ENCODE measurements at regions not wholly inside any gene's neighbourhood (a gene's known extent, or its start where the extent isn't known, plus 50 kb on each side); places are given as distances from the start of the nearest gene placed in this dataset.

DNA sequence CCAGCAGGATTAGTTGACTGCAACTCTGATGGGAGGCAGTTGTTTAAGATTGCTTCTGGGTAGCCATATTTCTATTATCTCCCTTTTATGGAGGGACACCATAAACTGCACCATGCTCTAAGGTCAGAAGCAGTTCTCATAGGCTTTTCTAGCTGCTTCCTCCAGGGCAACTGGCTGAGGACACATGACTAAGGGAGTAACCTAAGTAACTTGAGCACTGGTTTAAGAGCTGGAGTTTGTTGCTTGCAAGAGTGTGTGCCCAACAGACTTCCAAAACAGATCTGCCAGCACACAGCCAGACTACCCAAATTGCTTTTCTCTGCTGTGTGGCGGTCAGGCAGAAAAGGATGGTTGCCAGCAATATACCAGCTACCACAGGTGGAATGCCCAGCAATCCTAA, 111.2 kb upstream of the LHX8 start:
- Histone ChIP-seq H3K4me1 (ENCODE audit: control insufficient read depth in 1 of 2, insufficient read depth in 2 of 2, low read length in 2 of 2) (no peaks in the 10 kb centered on the region), H3K4me3 (replicated peaks in 1 of 2; ENCODE audit: low read depth in 1 of 2, low read length in 2 of 2) (no peak overlapping the region), H4K20me1 (ENCODE audit: insufficient read depth) (no peaks in the 10 kb centered on the region), H3K36me3 (ENCODE audit: control insufficient read depth in 1 of 2, insufficient read depth in 2 of 2, low read length in 2 of 2) (no peaks in the 10 kb centered on the region), H2AFZ (ENCODE audit: low read depth, low read length, poor library complexity, severe bottlenecking) (no peak overlapping the region), H3K9me2 (ENCODE audit: insufficient read depth) (no peaks in the 10 kb centered on the region), H3K9me3 (ENCODE audit: control insufficient read depth in 1 of 2, insufficient read depth in 1 of 2, low read depth in 1 of 2, low read length in 2 of 2) (no peaks in the 10 kb centered on the region), H3K27ac (ENCODE audit: low read depth, low read length) (no peak overlapping the region), H3K79me2 (ENCODE audit: insufficient read depth, low read length) (no peaks in the 10 kb centered on the region), H3K9ac (ENCODE audit: low read length) (no peak overlapping the region), H3K27me3 (ENCODE audit: insufficient read depth, low read length) (peaks cover 6% of the 10 kb centered on the region; the same call in 1 of the 2 replicates), H3K4me2 (ENCODE audit: low read length) (no peak overlapping the region)
- intact Hi-C loops (cut with micrococcal nuclease) = no loop called here
- no peak for TF ChIP-seq SIN3A (IDR thresholded peaks at IDR 0.05; ENCODE audit: low read depth)
- TF ChIP-seq SRF (IDR thresholded peaks at IDR 0.05; ENCODE audit: low read depth) = no peak
- TF ChIP-seq POLR2A (IDR thresholded peaks at IDR 0.05; ENCODE audit: borderline replicate concordance, extremely low read depth, insufficient read depth, insufficient read length) = no peak
- no peak for TF ChIP-seq POLR2AphosphoS5 (IDR thresholded peaks at IDR 0.05; ENCODE audit: low read depth, low read length)
- no peak for TF ChIP-seq YY1 (IDR thresholded peaks at IDR 0.05; ENCODE audit: extremely low read depth, insufficient replicate concordance, low read depth, low read length)
- no peak for TF ChIP-seq RAD21 (IDR thresholded peaks at IDR 0.05; ENCODE audit: low read depth)
- TF ChIP-seq, protein P1, sequence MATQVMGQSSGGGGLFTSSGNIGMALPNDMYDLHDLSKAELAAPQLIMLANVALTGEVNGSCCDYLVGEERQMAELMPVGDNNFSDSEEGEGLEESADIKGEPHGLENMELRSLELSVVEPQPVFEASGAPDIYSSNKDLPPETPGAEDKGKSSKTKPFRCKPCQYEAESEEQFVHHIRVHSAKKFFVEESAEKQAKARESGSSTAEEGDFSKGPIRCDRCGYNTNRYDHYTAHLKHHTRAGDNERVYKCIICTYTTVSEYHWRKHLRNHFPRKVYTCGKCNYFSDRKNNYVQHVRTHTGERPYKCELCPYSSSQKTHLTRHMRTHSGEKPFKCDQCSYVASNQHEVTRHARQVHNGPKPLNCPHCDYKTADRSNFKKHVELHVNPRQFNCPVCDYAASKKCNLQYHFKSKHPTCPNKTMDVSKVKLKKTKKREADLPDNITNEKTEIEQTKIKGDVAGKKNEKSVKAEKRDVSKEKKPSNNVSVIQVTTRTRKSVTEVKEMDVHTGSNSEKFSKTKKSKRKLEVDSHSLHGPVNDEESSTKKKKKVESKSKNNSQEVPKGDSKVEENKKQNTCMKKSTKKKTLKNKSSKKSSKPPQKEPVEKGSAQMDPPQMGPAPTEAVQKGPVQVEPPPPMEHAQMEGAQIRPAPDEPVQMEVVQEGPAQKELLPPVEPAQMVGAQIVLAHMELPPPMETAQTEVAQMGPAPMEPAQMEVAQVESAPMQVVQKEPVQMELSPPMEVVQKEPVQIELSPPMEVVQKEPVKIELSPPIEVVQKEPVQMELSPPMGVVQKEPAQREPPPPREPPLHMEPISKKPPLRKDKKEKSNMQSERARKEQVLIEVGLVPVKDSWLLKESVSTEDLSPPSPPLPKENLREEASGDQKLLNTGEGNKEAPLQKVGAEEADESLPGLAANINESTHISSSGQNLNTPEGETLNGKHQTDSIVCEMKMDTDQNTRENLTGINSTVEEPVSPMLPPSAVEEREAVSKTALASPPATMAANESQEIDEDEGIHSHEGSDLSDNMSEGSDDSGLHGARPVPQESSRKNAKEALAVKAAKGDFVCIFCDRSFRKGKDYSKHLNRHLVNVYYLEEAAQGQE (IDR thresholded peaks at IDR 0.05; ENCODE audit: low read depth) = no peak
- TF ChIP-seq CBX3 (IDR thresholded peaks at IDR 0.05; ENCODE audit: low read depth) = no peak
- TF ChIP-seq EGR1 (IDR thresholded peaks at IDR 0.05; ENCODE audit: low read depth) = no peak
- TF ChIP-seq, protein P2, sequence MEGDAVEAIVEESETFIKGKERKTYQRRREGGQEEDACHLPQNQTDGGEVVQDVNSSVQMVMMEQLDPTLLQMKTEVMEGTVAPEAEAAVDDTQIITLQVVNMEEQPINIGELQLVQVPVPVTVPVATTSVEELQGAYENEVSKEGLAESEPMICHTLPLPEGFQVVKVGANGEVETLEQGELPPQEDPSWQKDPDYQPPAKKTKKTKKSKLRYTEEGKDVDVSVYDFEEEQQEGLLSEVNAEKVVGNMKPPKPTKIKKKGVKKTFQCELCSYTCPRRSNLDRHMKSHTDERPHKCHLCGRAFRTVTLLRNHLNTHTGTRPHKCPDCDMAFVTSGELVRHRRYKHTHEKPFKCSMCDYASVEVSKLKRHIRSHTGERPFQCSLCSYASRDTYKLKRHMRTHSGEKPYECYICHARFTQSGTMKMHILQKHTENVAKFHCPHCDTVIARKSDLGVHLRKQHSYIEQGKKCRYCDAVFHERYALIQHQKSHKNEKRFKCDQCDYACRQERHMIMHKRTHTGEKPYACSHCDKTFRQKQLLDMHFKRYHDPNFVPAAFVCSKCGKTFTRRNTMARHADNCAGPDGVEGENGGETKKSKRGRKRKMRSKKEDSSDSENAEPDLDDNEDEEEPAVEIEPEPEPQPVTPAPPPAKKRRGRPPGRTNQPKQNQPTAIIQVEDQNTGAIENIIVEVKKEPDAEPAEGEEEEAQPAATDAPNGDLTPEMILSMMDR (IDR thresholded peaks at IDR 0.05 in 2 of 3, conservative IDR thresholded peaks at IDR 0.05 in 1 of 3; ENCODE audit: borderline replicate concordance in 1 of 3, insufficient read depth in 1 of 3, low read depth in 2 of 3, low read length in 2 of 3) = no peak
- TF ChIP-seq, protein P3, sequence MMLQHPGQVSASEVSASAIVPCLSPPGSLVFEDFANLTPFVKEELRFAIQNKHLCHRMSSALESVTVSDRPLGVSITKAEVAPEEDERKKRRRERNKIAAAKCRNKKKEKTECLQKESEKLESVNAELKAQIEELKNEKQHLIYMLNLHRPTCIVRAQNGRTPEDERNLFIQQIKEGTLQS (IDR thresholded peaks at IDR 0.05) = no peak
- TF ChIP-seq, protein P4, sequence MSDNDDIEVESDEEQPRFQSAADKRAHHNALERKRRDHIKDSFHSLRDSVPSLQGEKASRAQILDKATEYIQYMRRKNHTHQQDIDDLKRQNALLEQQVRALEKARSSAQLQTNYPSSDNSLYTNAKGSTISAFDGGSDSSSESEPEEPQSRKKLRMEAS (IDR thresholded peaks at IDR 0.05) = no peak
- TF ChIP-seq, protein P5, sequence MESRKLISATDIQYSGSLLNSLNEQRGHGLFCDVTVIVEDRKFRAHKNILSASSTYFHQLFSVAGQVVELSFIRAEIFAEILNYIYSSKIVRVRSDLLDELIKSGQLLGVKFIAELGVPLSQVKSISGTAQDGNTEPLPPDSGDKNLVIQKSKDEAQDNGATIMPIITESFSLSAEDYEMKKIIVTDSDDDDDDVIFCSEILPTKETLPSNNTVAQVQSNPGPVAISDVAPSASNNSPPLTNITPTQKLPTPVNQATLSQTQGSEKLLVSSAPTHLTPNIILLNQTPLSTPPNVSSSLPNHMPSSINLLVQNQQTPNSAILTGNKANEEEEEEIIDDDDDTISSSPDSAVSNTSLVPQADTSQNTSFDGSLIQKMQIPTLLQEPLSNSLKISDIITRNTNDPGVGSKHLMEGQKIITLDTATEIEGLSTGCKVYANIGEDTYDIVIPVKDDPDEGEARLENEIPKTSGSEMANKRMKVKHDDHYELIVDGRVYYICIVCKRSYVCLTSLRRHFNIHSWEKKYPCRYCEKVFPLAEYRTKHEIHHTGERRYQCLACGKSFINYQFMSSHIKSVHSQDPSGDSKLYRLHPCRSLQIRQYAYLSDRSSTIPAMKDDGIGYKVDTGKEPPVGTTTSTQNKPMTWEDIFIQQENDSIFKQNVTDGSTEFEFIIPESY (IDR thresholded peaks at IDR 0.05; ENCODE audit: extremely low read depth, insufficient replicate concordance, low read length) = no peak
- TF ChIP-seq JUND (IDR thresholded peaks at IDR 0.05) = no peak
- TF ChIP-seq CEBPB (IDR thresholded peaks at IDR 0.05; ENCODE audit: low read depth) = no peak
- CTCF ChIA-PET = no interaction called here
- POLR2A ChIA-PET = no interaction called here
- no TSS peak for BruUV-seq (replicated peaks)
- no peak for ATAC-seq
- RAD21 ChIA-PET (ENCODE audit: low non-redundant PET in 1 of 2, low total read pairs in 2 of 2, uncharacterized antibody in 2 of 2, unreplicated experiment in 2 of 2) = no interaction called here
- no peak for DNase-seq (ENCODE audit: low read depth, low spot score)

Data from HCT116 (cell line).